ENCODE measurements at regions not wholly inside any gene's neighbourhood (a gene's known extent, or its start where the extent isn't known, plus 50 kb on each side); places are given as distances from the start of the nearest gene placed in this dataset.
A peak's percentile ranks its signal among the peaks of the same experiment; 100 is the strongest.
"Not testable (repeated sequence)": the region's sequence is repeated elsewhere in the genome, so short reads cannot be mapped to it uniquely, and the experiment has no call there.

GRCh38 chr15:30470601-30471365 is 56.7 kb upstream of the GOLGA8R start:
- peak in 1 of 2 experiments; percentile 26 for DNase-seq

DNA sequence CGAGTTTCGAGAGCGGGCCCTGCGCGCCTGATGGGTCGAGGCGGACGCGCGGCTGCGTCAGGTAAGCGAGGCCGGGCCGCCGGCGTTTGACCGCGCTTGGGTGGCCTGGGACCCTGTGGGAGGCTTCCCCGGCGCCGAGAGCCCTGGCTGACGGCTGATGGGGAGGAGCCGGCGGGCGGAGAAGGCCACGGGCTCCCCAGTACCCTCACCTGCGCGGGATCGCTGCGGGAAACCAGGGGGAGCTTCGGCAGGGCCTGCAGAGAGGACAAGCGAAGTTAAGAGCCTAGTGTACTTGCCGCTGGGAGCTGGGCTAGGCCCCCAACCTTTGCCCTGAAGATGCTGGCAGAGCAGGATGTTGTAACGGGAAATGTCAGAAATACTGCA is 57.3 kb upstream of the GOLGA8R start:
- H3K36me3 ChIP-seq; H3K4me3 ChIP-seq; H3K27me3 ChIP-seq; H3K9me3 ChIP-seq (replicated peaks); H3K4me1 ChIP-seq; DNase-seq; H3K27ac ChIP-seq: not testable (repeated sequence)

More at GRCh38 chr15:30470601-30471365, 56.7 kb upstream of the GOLGA8R start:
- not testable (repeated sequence) for H3K9me3 ChIP-seq (replicated peaks); H3K27ac ChIP-seq; H3K27me3 ChIP-seq; H3K4me3 ChIP-seq; H3K36me3 ChIP-seq; H3K4me1 ChIP-seq

DNA sequence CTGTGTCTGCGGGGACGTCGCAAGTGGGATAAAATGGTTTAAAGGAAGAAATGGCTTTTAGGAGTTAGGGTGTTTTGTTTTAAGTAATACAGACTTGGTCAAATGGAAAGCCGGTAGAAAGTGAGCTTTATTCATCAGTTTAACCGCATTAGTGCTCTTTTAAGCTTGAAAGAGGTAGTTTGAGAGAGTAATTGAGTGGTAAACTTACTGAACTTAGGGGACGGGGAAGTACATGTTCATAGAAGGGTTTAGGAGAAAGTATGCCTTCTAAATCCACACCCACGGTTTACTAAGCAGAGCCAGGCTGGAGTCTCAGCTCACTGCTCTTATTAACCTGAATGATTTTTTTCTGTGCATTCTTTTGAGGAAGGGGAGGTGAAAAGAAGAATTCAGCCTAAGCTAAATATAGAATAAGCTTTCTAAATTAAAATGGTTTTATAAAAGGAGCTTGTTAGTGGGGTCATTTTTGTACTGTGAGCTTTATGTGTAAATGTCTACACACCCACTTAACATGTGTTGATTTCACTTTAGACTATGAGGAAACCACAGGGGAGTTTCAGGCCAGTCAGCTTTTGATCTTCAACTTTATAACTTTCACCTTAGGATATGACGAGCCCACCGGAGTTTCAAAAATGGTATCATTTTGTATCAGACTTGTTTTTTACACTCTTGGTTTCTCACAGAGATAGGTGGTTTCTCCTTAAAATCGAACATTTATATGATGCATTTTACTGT is 57.9 kb upstream of the GOLGA8R start:
- not testable (repeated sequence) for DNase-seq; H3K4me1 ChIP-seq; H3K36me3 ChIP-seq; H3K27me3 ChIP-seq; H3K4me3 ChIP-seq; H3K27ac ChIP-seq; H3K9me3 ChIP-seq (replicated peaks)

- not testable (repeated sequence) for H3K36me3 ChIP-seq; H3K27me3 ChIP-seq; H3K4me3 ChIP-seq; H3K4me1 ChIP-seq; H3K27ac ChIP-seq; DNase-seq; H3K9me3 ChIP-seq (replicated peaks)
Measured at GRCh38 chr15:30484887-30485286, 67.0 kb upstream of the GOLGA8Q start.

DNA sequence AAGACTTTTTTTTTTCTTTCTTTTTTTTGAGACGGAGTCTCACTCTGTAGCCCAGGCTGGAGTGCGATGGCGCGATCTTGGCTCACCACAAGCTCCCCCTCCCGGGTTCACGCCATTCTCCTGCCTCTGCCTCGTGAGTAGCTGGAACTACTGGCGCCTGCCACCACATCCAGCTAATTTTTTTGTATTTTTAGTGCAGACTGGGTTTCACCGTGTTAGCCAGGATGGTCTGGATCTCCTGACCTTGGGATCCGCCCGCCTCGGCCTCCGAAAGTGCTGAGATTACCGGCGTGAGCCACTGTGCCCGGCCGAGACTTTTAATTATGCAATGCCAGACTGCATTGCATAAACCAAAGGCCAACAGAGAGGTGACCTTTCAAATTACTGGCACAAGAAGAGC is 62.6 kb upstream of the GOLGA8Q start:
- DNase-seq; H3K36me3 ChIP-seq; H3K4me1 ChIP-seq; H3K9me3 ChIP-seq (replicated peaks); H3K27ac ChIP-seq; H3K27me3 ChIP-seq; H3K4me3 ChIP-seq: not testable (repeated sequence)

- DNase-seq; H3K4me3 ChIP-seq; H3K4me1 ChIP-seq; H3K36me3 ChIP-seq; H3K27me3 ChIP-seq; H3K27ac ChIP-seq; H3K9me3 ChIP-seq (replicated peaks): not testable (repeated sequence)
Measured at GRCh38 chr15:30490334-30490733, 61.5 kb upstream of the GOLGA8Q start.

DNA sequence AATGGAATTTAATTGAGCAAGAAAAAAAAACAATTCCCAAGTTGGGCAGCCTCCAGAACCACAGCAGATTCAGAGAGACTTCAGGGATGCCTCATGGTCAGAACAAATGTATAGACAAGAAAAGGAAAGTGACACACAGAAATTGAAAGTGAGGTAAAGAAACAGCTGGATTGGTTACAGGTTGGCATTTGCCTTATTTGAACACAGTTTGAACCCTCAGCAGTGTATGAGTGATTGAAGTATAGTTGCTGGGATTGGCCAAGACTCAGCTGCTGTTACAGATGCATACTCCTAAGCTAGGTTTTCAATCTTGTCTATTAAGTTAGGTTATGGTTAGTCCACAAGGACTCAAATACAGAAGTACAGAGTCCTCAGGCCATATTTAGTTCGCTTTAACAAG is 57.9 kb upstream of the GOLGA8Q start:
- not testable (repeated sequence) for H3K27ac ChIP-seq; DNase-seq; H3K9me3 ChIP-seq (replicated peaks); H3K27me3 ChIP-seq; H3K36me3 ChIP-seq; H3K4me3 ChIP-seq; H3K4me1 ChIP-seq

DNA sequence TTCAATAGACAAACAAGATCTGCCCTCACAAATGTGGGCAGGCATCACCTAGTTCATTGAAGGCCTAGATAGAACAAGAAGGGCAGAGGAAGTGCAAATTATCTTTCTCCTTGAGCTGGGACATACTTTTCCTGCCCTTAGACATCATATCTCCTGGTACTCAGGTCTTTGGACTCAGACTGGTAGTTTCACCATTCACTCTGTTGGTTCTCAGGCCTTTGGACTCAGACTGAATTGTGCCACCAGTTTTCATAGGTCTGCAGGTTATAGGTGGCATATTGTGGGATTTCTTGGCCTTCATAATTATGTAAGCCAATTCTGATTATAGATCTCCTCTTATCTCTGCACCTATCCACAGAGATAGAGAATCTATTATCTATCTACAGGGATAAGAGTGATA is 54.6 kb upstream of the GOLGA8Q start:
- not testable (repeated sequence) for H3K36me3 ChIP-seq; H3K27me3 ChIP-seq; H3K4me1 ChIP-seq; H3K9me3 ChIP-seq (replicated peaks); H3K27ac ChIP-seq; H3K4me3 ChIP-seq; DNase-seq

DNA sequence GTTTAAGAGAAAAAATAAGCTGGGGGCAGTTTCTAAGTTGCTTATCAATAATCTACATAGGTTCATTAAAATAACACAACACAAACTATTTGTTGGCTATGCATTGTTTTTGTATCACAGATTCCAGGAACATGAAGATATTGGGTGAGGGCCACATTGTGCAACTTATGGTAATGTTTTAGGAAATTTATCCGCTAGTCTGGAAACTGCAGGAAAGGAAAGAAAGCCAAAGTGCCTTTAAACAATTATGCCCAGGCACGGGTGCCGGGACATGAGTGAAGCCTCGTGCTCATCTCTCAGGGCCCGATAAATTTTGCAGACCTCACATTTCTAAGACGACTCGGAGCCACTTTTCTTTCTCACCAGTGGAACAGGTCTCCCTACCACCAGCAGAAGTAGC is 52.6 kb upstream of the GOLGA8Q start:
- H3K27ac ChIP-seq; DNase-seq; H3K36me3 ChIP-seq; H3K4me1 ChIP-seq; H3K9me3 ChIP-seq (replicated peaks); H3K27me3 ChIP-seq; H3K4me3 ChIP-seq: not testable (repeated sequence)

GRCh38 chr15:30500511-30500910 is 51.3 kb upstream of the GOLGA8Q start:
- not testable (repeated sequence) for H3K4me3 ChIP-seq; H3K27me3 ChIP-seq; H3K36me3 ChIP-seq; H3K9me3 ChIP-seq (replicated peaks); DNase-seq; H3K4me1 ChIP-seq; H3K27ac ChIP-seq
